GM13977 (cell line): ENCODE measurements at regions not wholly inside any gene's neighbourhood (a gene's known extent, or its start where the extent isn't known, plus 50 kb on each side); places are given as distances from the start of the nearest gene placed in this dataset.

Experiments
- DNase-seq: peaks from one replicate; pipeline ENCODE4 v3.0.0; 2012; ENCODE audit warnings: low spot score
- CTCF ChIP-seq: IDR thresholded peaks from 2 replicates; pipeline ENCODE4 v1.5.1; 2012; ENCODE audit warnings: mild to moderate bottlenecking, control low read depth; ENCODE audit not compliant: insufficient read depth; ENCODE audit errors: extremely low read depth, missing control alignments
- in situ Hi-C: fragments of 300-500 bp; cut with MboI; formaldehyde crosslinking; loops from one replicate; pipeline ENCODE4 v1.12.0; 2022; ENCODE audit warnings: low sequenced_read_pairs, low pct_unique_long_range_greater_than_20kb, mixed read lengths, inconsistent platforms; ENCODE audit not compliant: unreplicated experiment

GRCh38 chr2:11053546-11053945, 101.7 kb upstream of the SLC66A3 start:
- no peak for DNase-seq
- in situ Hi-C loops: no loop called here
- TF ChIP-seq CTCF: no peak

- in situ Hi-C loops: no loop called here
- TF ChIP-seq CTCF: no peak
- DNase-seq: no peak
Observed at GRCh38 chr2:11054783-11055678, 100.2 kb upstream of the SLC66A3 start.

GRCh38 chr2:11055679-11056215, 99.5 kb upstream of the SLC66A3 start:
- DNase-seq: no peak
- in situ Hi-C loops: no loop called here
- no peak for TF ChIP-seq CTCF

GRCh38 chr2:11056614-11057013, 98.7 kb upstream of the SLC66A3 start:
- TF ChIP-seq CTCF: no peak
- DNase-seq: no peak
- in situ Hi-C loops: no loop called here

- DNase-seq: no peak
- TF ChIP-seq CTCF: no peak
- in situ Hi-C loops: no loop called here
Observed at GRCh38 chr2:11057031-11057430, 98.2 kb upstream of the SLC66A3 start.

GRCh38 chr2:11058129-11058528, 97.1 kb upstream of the SLC66A3 start:
- TF ChIP-seq CTCF: no peak
- DNase-seq: no peak
- in situ Hi-C loops: no loop called here
